ENCODE measurements at regions not wholly inside any gene's neighbourhood (a gene's known extent, or its start where the extent isn't known, plus 50 kb on each side); places are given as distances from the start of the nearest gene placed in this dataset.

- no peak for TF ChIP-seq CTCF (IDR thresholded peaks at IDR 0.05; ENCODE audit: borderline replicate concordance, extremely low read depth, low read length, poor library complexity, severe bottlenecking)
- no peak for TF ChIP-seq EZH2 (IDR thresholded peaks at IDR 0.05; ENCODE audit: borderline replicate concordance, low read depth, low read length, severe bottlenecking)
Measured at GRCh38 chr1:233509526-233509925, 104.4 kb upstream of the KCNK1 start.
